SW 1271 (cell line): ENCODE measurements at regions not wholly inside any gene's neighbourhood (a gene's known extent, or its start where the extent isn't known, plus 50 kb on each side); places are given as distances from the start of the nearest gene placed in this dataset.
"Not testable (repeated sequence)": the region's sequence is repeated elsewhere in the genome, so short reads cannot be mapped to it uniquely, and the experiment has no call there.

Experiments
- DNase-seq, 2 experiments: peaks; one replicate each; lab custom pipeline; 2025; lab: John Stamatoyannopoulos, UW

DNA sequence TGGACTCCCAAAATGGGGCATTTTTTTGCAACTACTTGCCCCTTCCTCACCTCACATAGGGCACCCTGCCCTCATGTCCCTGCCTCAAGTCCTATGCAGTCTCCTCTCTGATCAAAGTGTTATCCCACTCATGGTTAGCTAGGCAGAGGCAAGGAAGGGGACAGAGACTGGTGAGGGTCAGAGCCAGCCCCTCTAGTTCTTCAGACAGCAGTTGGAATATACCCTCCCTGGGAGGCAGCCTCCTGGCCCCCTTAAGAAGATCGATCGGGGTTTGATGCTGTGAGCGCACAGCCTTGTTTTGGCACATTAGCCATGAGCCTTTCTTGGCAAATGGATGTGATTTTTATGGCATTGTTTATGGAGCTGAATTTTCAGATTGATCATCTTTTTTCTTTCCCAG, 436.9 kb downstream of the BUD13 start:
- DNase-seq: no peak

DNA sequence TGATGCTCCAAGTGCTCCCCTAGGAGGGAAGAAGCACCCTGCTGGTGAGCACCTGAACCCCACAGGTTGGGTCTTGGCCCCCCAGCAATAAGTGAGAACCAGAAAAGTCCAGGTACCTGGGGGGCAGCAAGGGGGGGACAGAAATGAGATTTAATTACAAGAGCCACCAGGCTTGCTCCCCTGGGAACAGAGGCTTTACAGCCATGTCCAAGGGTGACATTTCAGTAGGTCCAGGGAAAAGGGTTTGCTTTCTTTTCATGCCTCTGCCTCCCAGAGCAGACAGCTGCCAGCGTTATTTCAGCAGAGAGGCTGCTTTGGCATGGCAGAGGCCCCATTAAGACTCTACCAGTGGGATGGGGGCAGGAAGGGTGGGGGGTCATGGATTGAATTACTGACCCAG, 437.7 kb downstream of the BUD13 start:
- DNase-seq: no peak

DNA sequence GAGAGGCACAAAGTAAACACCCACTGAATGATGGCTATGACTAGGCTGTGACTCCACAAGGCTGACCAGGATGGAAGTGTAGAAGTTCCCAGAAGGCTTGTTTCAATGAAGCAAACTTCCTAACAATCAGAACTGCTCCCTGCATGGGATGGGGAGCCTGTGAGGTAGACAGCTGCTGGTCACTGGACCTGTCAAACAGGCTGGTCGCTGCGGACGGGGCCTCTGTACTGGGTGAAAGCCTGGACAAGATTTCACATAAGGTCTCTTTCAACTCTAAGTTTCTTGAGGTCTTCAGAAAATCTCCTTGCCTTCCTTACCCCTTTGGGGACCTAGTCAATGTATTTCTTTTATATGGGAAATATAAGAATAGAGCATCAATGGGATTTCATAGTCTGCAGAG, 438.2 kb downstream of the BUD13 start:
- no peak for DNase-seq

DNA sequence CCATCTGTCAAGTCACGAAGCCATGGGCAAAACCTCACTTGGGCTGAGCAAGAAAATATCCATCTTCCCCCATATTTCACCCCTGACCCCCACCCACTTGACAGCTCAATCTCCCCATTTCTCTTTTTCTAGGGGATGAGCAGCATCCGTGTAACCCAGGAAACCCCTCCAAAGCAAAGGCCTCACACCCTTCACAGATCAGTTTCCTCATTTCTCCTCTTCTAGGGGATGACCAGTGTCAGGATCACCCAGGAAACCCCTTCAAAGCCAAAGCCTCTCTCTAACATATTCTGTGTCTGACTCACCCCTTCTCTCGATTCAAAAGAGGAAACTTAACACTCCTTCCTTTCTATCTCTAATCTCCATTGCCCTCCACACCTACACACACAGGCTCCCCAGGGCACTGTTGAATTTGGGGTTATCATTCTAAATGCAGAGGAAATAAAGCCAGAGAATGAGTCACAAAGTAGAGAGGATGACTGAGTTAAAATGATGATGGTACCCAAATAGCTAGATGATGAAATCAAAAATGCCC, 439.7 kb downstream of the BUD13 start:
- no peak for DNase-seq

DNA sequence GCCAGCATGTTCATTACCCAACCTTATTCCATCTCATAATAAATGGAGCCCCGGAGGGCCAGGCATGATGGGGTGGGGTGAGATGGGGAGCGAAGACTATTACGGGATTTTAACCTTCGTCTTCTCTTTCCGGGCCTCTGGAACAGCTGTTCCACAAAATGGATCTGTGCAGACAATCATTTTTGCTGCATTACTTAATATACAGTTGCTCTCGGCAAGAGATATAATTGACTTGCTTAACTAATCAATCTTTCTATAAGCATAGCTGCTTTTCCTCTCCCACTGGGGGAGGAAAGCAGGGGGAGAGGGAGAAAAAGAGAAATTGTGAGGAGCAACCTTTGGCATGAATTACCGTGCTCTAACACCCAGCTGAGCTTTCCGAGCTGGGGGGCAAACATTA, 440.4 kb downstream of the BUD13 start:
- DNase-seq: no peak

DNA sequence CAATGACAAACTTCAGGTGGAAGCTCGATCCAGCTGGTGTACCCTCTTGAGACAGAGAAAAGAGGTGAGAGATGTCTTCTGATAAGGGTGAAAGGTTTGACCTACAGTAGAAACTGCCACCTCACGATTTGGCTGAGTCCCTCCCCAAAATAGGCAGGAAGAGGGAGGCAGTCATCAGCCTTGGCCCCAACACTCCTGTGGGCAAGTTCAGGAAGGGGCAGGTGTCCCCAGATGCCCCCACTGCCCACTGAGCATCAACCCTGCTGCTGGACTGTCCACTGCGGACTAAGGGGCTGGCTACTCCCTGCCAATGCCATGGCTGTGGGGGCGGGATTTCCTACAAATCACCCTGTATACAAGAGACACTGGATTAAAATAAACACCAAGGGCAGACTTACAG, 441.4 kb downstream of the BUD13 start:
- no peak for DNase-seq

DNA sequence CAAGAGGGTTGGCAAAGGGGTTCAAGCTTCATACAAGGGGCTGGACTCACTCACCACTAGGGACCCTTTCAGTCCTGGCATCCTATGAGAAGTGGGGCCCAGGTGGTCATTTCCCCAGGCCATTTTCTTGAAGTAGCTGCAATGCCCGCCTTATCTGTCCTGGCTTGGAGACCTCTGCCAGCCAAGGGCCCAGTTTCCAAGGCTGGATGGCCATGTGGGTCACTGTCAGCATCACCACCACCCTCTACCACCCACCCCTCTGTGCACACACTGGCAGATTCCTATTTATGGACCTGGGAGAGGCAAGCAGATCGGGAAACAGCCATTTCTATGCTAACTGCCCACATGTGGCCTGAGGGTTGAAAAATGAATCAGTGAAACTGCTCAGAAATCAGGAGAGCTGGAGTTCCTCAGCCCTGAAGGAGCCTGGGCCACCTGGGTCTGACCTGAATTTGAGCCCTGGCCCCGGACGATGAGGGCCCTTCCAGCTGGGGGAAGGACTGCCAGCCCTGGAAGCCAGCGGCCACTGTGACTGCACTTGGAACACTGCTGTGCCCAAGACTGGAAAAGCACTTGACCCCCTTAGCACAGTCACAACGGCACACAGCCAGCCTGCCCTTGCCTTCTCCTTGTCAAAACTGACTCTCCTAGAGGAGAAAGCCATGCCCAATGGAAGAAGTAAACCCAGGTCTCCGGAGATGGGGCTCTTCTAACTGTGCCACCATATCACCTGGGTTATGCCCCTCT, 442.2 kb downstream of the BUD13 start:
- no peak for DNase-seq

DNA sequence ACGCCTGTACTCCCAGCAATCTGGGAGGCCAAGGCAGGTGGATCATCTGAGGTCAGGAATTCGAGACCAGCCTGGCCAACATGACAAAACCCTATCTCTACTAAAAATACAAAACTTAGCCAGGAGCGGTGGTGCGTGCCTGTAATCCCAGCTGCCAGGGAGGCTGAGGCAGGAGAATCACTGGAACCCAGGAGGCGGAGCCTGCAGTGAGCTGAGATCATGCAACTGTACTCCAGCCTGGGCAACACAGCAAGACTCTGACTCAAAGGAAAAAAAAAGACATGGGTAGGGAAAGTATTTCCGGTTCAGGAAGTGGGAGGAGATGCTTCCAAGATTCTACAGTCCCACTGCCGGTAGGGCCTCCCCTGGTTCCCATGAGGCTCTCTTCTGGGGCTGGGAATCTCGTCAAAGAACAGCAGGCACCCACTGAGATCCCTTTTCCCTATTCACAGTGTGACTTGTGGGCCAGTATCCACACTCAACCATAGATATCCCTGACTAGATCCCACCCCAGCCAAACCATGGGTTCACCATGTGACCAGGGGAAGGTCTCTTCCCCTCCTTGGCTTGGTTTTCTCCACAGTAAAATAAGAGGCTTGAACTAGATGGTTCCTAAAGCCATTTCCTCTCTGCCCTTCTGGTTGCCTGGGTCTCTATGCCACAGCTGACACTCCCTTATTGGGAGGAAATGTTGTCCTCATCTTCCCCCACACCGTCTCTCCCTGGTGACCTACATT, 443.3 kb downstream of the BUD13 start:
- DNase-seq: no peak

DNA sequence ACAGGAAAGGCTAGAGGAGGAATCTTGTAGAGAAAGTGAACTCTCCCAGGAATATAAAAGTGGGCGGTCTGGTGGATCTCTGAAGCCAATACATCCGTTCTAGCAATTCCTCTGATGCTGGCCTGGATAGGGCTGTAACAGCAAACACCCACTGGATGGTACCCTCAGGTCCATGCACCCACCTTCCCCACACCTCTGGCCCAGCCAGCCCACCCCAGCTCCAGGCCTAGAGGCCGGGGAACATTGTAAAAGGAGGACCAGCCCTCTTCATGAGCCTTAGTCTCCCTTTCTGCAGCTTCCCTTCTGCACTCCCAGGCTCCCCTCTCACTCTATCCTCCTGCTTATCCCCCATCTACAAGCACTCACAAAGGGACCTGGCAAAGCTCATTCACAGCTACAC, 443.9 kb downstream of the BUD13 start:
- no peak for DNase-seq

DNA sequence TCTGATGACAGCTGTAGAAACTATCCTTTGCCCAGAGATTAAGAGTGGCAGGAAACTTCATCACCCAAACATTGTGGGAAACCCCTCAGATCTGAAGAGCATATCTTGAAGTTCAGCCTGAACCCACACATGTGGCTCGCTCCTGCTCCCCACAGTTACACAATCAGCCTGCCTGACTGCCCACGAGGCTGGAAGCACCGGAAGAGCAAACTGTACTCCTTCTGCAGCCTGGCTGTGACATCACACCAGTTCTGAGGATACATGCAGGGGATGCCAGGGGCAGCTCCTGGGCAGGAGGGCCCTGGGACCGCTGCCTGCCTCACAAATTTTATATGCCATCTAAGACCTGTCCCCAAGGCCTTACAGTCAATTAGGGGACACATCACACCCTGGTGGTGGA, 444.4 kb downstream of the BUD13 start:
- DNase-seq: no peak

DNA sequence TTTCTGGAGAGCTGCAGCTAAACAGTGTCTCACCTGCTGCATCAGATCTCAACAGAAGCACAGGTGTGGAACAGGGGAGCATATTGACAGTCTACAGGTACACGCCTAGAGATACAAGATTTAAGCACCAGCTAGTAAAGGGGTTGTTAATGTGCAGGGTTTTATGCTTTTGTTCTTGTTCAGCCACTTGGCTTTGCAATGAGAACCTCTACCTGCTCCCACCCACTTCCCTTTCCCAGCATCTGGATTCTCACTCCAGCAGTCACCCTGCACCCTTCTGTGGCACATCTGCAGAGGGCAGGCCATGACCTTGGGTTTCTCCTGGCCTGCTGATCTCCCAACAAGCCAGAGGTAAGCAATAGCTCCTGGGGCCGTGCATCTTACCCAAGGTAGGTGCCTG, 446.6 kb downstream of the BUD13 start:
- DNase-seq: no peak

DNA sequence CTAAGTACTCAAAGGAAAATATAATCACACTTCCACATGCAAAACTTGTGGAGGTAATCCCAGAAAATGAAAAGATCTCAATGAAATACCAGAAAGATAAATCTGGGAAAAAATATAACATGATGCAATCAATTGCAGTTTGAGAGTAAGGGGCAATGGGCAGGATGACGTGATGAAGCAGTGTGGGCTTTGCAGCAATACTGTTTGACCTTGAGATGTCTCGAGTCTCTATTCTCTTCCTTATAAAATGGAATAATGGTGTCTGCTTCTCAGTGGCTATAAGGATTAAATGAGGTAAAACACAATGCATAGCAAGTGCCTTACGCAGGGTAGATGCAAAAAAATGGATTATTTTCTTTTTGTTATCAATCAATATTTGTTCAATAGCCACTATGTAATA, 447.5 kb downstream of the BUD13 start:
- no peak for DNase-seq

DNA sequence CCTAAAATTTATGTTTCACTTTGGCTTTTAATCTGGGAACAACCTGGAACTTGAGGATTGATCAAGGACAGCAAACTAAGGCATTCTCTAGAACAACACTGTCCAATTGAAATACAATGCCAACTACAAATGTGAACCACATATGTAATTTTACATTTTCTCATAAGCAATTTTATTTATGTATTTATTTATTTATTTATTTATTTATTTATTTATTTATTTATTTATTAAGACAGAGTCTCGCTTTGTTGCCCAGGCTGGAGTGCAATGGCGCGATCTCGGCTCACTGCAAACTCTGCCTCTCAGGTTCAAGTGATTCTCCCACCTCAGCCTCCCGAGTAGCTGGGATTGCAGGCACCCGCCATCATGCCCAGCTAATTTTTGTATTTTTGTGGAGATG, 448.7 kb downstream of the BUD13 start:
- not testable (repeated sequence) for DNase-seq

DNA sequence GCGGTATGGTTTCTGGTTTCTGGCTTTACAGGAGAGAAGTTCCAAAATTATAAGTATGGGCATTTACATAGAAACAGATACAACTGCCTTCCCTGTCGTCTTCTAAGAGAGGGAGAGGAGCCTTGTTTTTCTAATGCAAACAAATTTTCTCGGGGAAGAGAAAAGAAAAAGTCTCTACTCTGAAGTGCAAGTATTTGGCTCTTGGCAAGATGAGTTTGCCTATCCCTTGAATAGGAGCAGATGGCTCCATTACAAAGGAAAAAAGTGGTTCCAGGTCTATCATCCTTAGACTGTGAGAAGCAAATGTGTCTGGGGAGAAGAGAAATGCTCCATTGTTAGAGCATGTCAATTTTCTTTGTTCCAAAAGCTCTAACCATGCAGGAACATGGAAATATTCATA, 455.6 kb downstream of the BUD13 start:
- DNase-seq: no peak

DNA sequence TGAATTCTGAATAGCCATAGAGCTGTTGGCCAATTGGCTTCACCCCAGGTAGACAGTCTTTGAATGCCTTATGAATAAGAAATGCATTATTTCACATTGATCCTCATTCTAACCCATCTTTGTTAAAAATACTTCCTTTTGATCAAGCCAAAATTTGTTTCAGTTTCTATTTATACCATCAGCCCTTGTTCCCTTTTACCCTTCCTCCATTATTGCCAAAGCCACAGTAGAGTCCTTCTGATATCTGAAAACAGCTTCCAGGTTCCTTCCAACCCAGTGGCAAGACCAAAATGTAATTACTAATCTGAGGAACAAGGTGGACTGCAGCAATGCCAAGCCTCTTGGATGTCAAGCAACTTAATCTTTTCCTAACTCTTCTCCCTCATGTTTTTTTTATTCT, 458.8 kb downstream of the BUD13 start:
- no peak for DNase-seq

DNA sequence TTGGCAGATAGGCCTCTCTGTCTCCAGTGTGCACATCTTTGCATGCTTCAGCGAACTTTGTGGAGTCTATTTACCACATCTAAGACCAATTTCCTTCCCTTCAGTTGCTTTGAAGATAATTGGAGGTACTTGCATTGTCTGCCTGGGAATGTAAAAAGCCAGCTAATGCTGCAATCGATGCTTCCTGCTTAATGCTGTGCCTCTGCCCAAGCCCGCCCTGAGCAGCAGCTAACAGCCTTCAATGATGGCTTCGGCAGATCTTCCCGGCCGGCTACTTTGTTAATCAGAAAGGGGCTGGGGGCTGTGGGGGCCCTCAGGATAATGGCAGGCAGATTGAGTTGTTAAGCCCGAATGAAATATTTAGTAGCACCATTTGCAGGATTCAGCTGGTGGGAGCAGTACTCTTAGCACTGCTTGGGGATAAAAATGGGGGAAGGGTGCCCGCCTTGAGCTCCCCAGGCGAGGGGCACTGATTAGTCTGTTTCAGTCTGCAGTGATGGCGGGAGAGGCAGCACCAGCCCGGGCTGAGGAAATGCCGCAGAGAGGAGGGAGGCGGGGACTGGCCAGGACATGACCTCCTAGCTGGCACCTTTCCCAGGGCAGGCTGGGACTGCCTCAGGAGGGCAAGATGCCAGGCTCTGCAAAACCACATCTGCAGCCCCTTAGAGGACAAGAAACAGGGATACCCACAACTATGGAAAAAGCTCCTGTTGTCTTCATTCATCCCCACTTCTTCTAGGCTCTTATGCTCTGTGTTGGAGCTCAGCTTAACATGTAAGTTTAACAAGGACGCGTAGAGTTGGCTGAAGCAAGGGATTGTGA, 460.0 kb downstream of the BUD13 start:
- no peak for DNase-seq

DNA sequence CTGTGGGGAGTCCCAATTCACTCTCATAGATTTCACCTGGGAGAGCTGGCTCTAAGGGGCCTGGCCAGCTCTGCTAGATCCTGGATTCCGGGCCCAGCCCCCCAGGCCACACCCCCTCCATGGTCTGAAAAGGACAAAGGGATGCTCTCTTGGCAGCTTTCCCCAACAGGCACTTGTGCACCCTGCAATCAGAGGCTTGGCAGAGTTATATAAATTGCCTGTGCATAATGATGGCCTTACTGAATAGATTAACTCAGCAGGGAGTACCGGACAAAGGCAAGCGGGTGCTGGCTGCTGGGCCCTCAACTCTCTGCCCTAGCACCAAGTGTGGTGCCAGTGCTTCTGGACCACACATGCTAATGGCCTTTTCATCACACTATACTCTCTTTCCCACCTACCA, 461.6 kb downstream of the BUD13 start:
- no peak for DNase-seq

DNA sequence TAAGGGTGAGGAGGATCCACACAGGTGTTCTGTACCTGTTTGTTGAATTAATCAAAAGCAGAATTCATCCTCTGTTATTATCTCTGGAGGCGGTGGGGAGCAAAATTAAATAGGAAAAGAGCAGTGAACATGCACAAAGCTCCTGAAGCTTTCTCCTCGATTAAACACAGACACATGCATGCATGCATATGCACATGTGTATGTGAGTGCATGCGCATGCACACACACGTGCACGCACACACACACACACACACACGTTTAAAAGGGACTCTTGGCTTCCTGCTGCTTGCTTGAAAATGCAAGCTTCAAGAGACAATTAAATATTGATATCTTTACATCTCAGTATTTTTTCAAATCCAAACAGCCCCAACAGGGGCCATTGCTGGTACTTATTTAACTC, 462.1 kb downstream of the BUD13 start:
- DNase-seq: no peak

DNA sequence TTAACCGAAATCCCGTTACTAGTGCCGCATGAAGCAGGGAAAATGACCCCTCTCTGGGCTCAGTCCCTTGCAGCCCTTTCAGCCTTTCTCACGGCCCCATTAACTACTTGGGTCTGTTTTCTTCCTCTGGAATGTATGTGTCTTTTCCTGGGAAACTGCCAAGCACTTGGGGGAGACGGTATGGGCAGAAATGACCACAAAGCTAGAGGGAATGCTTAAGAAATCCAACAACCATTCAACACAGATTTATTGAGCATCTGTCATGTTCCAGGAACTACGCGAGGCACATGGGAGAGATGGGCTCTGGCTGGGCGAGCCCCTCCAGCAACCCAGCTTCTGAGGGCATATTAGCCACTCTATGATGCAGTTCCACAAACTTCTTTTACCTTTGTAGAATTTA, 462.6 kb downstream of the BUD13 start:
- DNase-seq: no peak

DNA sequence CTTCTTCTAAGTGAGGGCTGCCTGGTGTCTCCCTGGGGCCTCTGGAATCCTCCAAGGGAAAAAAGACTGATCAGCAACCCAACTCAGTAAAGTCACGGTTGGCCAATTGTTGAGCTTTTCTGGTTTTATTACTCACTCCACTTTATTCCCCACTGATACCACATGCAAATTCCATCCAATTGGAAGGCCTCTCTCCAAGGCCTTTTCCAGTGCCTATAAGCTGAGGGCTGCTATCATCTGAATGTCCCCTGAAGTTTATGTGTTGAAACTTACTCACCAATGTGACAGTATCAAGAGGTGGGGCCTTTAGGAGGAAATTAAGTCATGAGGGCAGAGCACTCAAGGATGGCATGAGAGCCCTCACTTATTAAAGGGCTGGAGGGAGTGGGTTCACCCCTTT, 463.3 kb downstream of the BUD13 start:
- DNase-seq: no peak

DNA sequence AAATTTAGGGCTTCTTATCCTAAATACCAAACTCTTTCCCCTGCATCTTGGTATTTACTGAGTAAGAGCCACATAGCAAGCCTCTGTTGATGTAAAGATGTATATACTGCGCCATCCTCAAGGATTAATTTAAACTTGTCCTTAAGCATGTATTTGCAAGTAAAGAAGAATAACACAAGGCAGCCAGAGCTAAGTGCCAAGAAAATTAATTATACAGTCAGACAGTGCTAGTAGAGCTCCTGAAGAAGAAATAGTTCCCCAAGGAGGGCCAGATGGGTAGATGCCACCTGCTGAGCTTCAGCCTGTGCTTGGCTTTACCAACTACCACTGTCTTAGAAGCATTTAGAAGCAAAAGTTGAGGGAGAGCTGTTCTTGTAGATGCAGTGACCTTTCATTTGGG, 470.0 kb downstream of the BUD13 start:
- no peak for DNase-seq

DNA sequence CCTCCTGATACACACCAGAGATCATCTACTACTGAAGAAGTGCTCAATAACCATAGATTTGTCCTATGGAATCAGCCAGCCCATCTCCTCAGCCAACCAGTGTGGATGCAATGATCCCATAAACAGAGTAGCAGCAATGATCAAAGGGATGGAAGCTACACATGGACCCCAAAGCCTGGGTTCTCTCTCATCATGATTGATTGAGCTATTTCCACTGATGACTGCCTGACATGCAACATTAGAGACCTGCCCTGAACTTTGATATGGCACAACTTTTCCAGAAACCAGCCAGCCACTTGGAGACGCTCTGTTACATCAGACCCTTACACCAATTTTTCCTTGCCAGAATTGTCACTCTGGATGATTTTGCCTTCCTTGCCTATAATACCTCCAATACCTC, 471.6 kb downstream of the BUD13 start:
- no peak for DNase-seq

DNA sequence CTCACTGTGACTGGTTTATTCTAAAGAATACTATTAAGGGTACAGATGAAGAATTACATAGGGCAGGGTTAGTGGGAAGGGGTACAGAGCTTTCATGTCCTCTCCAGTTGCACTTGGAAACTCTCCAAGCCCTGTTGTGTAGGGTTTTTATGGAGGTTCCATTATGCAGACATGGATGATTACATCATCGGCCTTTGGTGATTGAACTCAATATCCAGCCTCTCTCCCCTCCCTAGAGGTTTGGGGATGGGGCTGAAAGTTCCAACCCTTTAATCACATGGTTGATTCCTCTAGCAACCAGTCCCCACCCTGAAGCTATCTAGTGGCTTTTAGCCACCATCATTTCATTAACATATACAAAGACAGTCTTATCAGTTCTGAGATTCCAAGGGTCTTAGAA, 472.6 kb downstream of the BUD13 start:
- DNase-seq: no peak
